ENCODE measurements at regions not wholly inside any gene's neighbourhood (a gene's known extent, or its start where the extent isn't known, plus 50 kb on each side); places are given as distances from the start of the nearest gene placed in this dataset.

GRCh38 chr5:148903587-148903986, 77.2 kb downstream of the ADRB2 start:
- H3K18ac ChIP-seq (ENCODE audit: extremely low read depth, low read length), result no peak overlapping the region
- H2BK120ac ChIP-seq (replicated peaks; ENCODE audit: low read depth, low read length), result no peak overlapping the region
- H3K4me2 ChIP-seq (ENCODE audit: insufficient read depth in 1 of 2, low read depth in 2 of 2, low read length in 2 of 2), result no peak overlapping the region
- H3K23ac ChIP-seq (ENCODE audit: insufficient read length), result no peak overlapping the region
- 76% methylated on average over 2 of the region's 2 CpGs; no CpG with 5 or more reads in 1 of the 2 experiments for WGBS, 2 experiments (ENCODE audit: extremely low coverage in 1 of 2, insufficient coverage in 1 of 2, insufficient read length in 1 of 2, insufficient replicate concordance in 2 of 2, low coverage in 1 of 2, low lambda C conversion rate in 2 of 2, missing lambda C conversion rate in 1 of 2)
- no peaks in the 10 kb centered on the region for H3K79me2 ChIP-seq (ENCODE audit: control insufficient read depth in 1 of 2, insufficient read depth in 2 of 2, low read length in 2 of 2)
- H3K14ac ChIP-seq (ENCODE audit: insufficient read length), result no peak overlapping the region
- H3K4me1 ChIP-seq (replicated peaks in 1 of 4; ENCODE audit: control insufficient read depth in 3 of 4, insufficient read depth in 4 of 4, low read length in 3 of 4), result no peaks in the 10 kb centered on the region; a peak in 2 of 7 replicates
- no peaks in the 10 kb centered on the region for H3K9me3 ChIP-seq (ENCODE audit: insufficient read depth in 2 of 2, low read depth in 1 of 2, low read length in 1 of 2)
- no peak overlapping the region for H2AFZ ChIP-seq (ENCODE audit: low read length)
- no peak overlapping the region for H2BK5ac ChIP-seq (ENCODE audit: low read depth, low read length)
- no peak overlapping the region for H2BK20ac ChIP-seq (ENCODE audit: low read length)
- H3K9ac ChIP-seq (replicated peaks in 1 of 4; ENCODE audit: extremely low read depth in 1 of 4, low read depth in 3 of 4, low read length in 3 of 4), result no peak overlapping the region
- H3K4ac ChIP-seq (replicated peaks; ENCODE audit: insufficient read length, low read depth, low read length), result no peak overlapping the region
- FAIRE-seq (no peak), DNase-seq (ENCODE audit: low read depth in 1 of 2, low spot score in 2 of 2) (no peak)
- H4K91ac ChIP-seq (replicated peaks; ENCODE audit: insufficient read length, low read length), result no peak overlapping the region
- H2AK5ac ChIP-seq (ENCODE audit: low read depth, low read length), result no peak overlapping the region
- no peaks in the 10 kb centered on the region for H3K23me2 ChIP-seq (ENCODE audit: low read depth, low read length)
- ChIA-PET CTCF (ENCODE audit: partially characterized antibody) (interaction anchor here (1.2 to 3.2 kb wide), 6 partner anchors 9 to 131 kb away, joined by 3 to 14 read pairs (median 5); no protein-coding TSS in a partner anchor), POLR2A (ENCODE audit: partially characterized antibody) (no interaction called here)
- H3K36me3 ChIP-seq (ENCODE audit: control insufficient read depth in 2 of 4, insufficient read depth in 4 of 4, low read length in 3 of 4), result no peaks in the 10 kb centered on the region
- H4K20me1 ChIP-seq (replicated peaks in 1 of 2; ENCODE audit: control insufficient read depth in 1 of 2, insufficient read depth in 2 of 2, low read length in 2 of 2), result no peaks in the 10 kb centered on the region
- H2BK15ac ChIP-seq (ENCODE audit: low read length), result no peak overlapping the region
- H3K27ac ChIP-seq (ENCODE audit: low read depth, low read length), result no peak overlapping the region
- no peak overlapping the region for H2BK12ac ChIP-seq (ENCODE audit: low read depth, low read length)
- H3K79me1 ChIP-seq (ENCODE audit: low read depth, low read length), result no peaks in the 10 kb centered on the region
- H3K4me3 ChIP-seq (ENCODE audit: extremely low read depth in 1 of 4, insufficient read depth in 2 of 4, low read depth in 3 of 4, low read length in 4 of 4), result no peak overlapping the region
- H3K27me3 ChIP-seq (replicated peaks in 1 of 4; ENCODE audit: control insufficient read depth in 3 of 4, extremely low read depth in 1 of 4, insufficient read depth in 3 of 4, low read length in 3 of 4), result no peaks in the 10 kb centered on the region
- no peak overlapping the region for H4K5ac ChIP-seq (ENCODE audit: insufficient read length, low read depth, low read length)
- H4K8ac ChIP-seq (ENCODE audit: extremely low read depth, insufficient read depth, low read length), result no peak overlapping the region
- H3K56ac ChIP-seq (replicated peaks; ENCODE audit: insufficient read length, low read depth, low read length), result no peak overlapping the region
- TF ChIP-seq BRCA1 (IDR thresholded peaks at IDR 0.05; ENCODE audit: low read depth, low read length) (no peak), CHD1 (IDR thresholded peaks at IDR 0.05; ENCODE audit: low read depth, low read length) (no peak), E2F6 (IDR thresholded peaks at IDR 0.05) (no peak), ATF2 (IDR thresholded peaks at IDR 0.05; ENCODE audit: low read length) (no peak), GABPA (IDR thresholded peaks at IDR 0.05; ENCODE audit: borderline replicate concordance, insufficient read depth, low read length) (no peak), SUZ12 (IDR thresholded peaks at IDR 0.05; ENCODE audit: low read length) (no peak), BACH1 (IDR thresholded peaks at IDR 0.05; ENCODE audit: low read length) (no peak), POLR2A (IDR thresholded peaks at IDR 0.05; ENCODE audit: control extremely low read depth in 1 of 2, low read depth in 2 of 2, low read length in 2 of 2) (no peak), SAP30 (IDR thresholded peaks at IDR 0.05; ENCODE audit: insufficient read depth, insufficient replicate concordance, low read length) (no peak), TAF7 (optimal IDR thresholded peaks at IDR 0.05; ENCODE audit: borderline replicate concordance, low read depth, low read length) (no peak), CEBPB (IDR thresholded peaks at IDR 0.05; ENCODE audit: low read depth, low read length) (no peak), USF2 (IDR thresholded peaks at IDR 0.05; ENCODE audit: low read length) (no peak)

All from H1 (cell line).